Activated T-cell treated with anti-CD3 and anti-CD28 coated beads, Interleukin-2, amount 50 U/mL, for 72 hours (primary cell): ENCODE measurements at regions not wholly inside any gene's neighbourhood (a gene's known extent, or its start where the extent isn't known, plus 50 kb on each side); places are given as distances from the start of the nearest gene placed in this dataset.

Experiments
- ATAC-seq, 2 donors: fragments of 150-1000 bp; cut with Tn5 transposase; replicated peaks in 1 of 2; 2 replicates each; pipeline ENCODE4 v1.10.0; 2021; ENCODE audit warnings: moderate library complexity in 2 of 2, mild to moderate bottlenecking in 1 of 2
- DNase-seq, 2 donors: peaks; one replicate each; pipeline ENCODE4 v3.0.0; 2021 to 2022; ENCODE audit warnings: mixed read lengths in 1 of 2
- H3K27ac Mint-ChIP-seq: one replicate; pipeline ENCODE4 v1.8.0; 2022; ENCODE audit warnings: mild to moderate bottlenecking, moderate library complexity, mixed read lengths
- H3K27me3 Mint-ChIP-seq: one replicate; pipeline ENCODE4 v1.8.0; 2022; ENCODE audit warnings: low read depth, mixed read lengths
- H3K36me3 Mint-ChIP-seq, 2 donors: one replicate each; pipeline ENCODE4 v1.8.0; 2022; ENCODE audit warnings: mixed read lengths in 2 of 2, mild to moderate bottlenecking in 1 of 2; ENCODE audit not compliant: insufficient read depth in 2 of 2
- H3K4me1 Mint-ChIP-seq: one replicate; pipeline ENCODE4 v1.8.0; 2022; ENCODE audit warnings: low read depth, mixed read lengths
- H3K4me3 Mint-ChIP-seq, 2 donors: one replicate each; pipeline ENCODE4 v1.8.0; 2022; ENCODE audit warnings: mild to moderate bottlenecking in 2 of 2, mixed read lengths in 2 of 2, moderate library complexity in 2 of 2
- H3K9me3 Mint-ChIP-seq, 2 donors: one replicate each; pipeline ENCODE4 v1.8.0; 2022; ENCODE audit warnings: mixed read lengths in 2 of 2

- Mint-ChIP-seq H3K4me1 (peaks cover 39% of the 10 kb centered on the region), H3K4me3 (peak overlapping the region; percentile 50 to 53), H3K36me3 (peaks cover 0 to 2% of the 10 kb centered on the region in 2 donors), H3K27ac (peak overlapping the region; percentile 34), H3K27me3 (peaks cover 15% of the 10 kb centered on the region), H3K9me3 (peaks cover 1 to 2% of the 10 kb centered on the region in 2 donors)
- ATAC-seq: no peak
- DNase-seq: no peak
These were observed 55.4 kb upstream of the PTGFRN start for GRCh38 chr1:116854403-116854690.

- DNase-seq: no peak
- H3K27me3 Mint-ChIP-seq: peaks cover 14% of the 10 kb centered on the region
- no peak for ATAC-seq
- peaks cover 35% of the 10 kb centered on the region for H3K4me1 Mint-ChIP-seq
- H3K36me3 Mint-ChIP-seq: peaks cover 0 to 2% of the 10 kb centered on the region in 2 donors
- peaks cover 1 to 2% of the 10 kb centered on the region in 2 donors for H3K9me3 Mint-ChIP-seq
- H3K4me3 Mint-ChIP-seq: peak overlapping the region; percentile 53 to 63
- H3K27ac Mint-ChIP-seq: no peak overlapping the region
These were observed 55.0 kb upstream of the PTGFRN start for GRCh38 chr1:116854716-116855115.

GRCh38 chr1:116855191-116855619 lies 54.5 kb upstream of the PTGFRN start:
- DNase-seq (no peak), ATAC-seq (no peak)
- peaks cover 31% of the 10 kb centered on the region for H3K4me1 Mint-ChIP-seq
- no peaks in the 10 kb centered on the region for H3K36me3 Mint-ChIP-seq
- H3K4me3 Mint-ChIP-seq: peak overlapping the region in 1 of 2 donors; percentile 53
- peaks cover 9% of the 10 kb centered on the region for H3K27me3 Mint-ChIP-seq
- peaks cover 0 to 1% of the 10 kb centered on the region in 2 donors for H3K9me3 Mint-ChIP-seq
- no peak overlapping the region for H3K27ac Mint-ChIP-seq

- no peak overlapping the region for H3K4me3 Mint-ChIP-seq
- H3K9me3 Mint-ChIP-seq: no peaks in the 10 kb centered on the region
- ATAC-seq (no peak), DNase-seq (no peak)
- H3K27ac Mint-ChIP-seq: no peak overlapping the region
- peaks cover 8% of the 10 kb centered on the region for H3K27me3 Mint-ChIP-seq
- H3K4me1 Mint-ChIP-seq: peaks cover 25% of the 10 kb centered on the region
- H3K36me3 Mint-ChIP-seq: no peaks in the 10 kb centered on the region
These were observed 53.9 kb upstream of the PTGFRN start for GRCh38 chr1:116855773-116856201.

- ATAC-seq (no peak), DNase-seq (no peak)
- Mint-ChIP-seq H3K4me1 (peaks cover 25% of the 10 kb centered on the region), H3K9me3 (no peaks in the 10 kb centered on the region), H3K4me3 (no peak overlapping the region), H3K27ac (no peak overlapping the region), H3K36me3 (no peaks in the 10 kb centered on the region), H3K27me3 (peaks cover 8% of the 10 kb centered on the region)
These were observed 53.4 kb upstream of the PTGFRN start for GRCh38 chr1:116856312-116856711.

GRCh38 chr1:116857092-116857491 lies 52.6 kb upstream of the PTGFRN start:
- no peaks in the 10 kb centered on the region for H3K36me3 Mint-ChIP-seq
- peaks cover 25% of the 10 kb centered on the region for H3K4me1 Mint-ChIP-seq
- H3K4me3 Mint-ChIP-seq: no peak overlapping the region
- ATAC-seq (no peak), DNase-seq (no peak)
- H3K27ac Mint-ChIP-seq: no peak overlapping the region
- H3K27me3 Mint-ChIP-seq: peaks cover 8% of the 10 kb centered on the region
- no peaks in the 10 kb centered on the region for H3K9me3 Mint-ChIP-seq
